Dedifferentiated amniotic fluid mesenchymal stem cell (primary cell): ENCODE measurements at regions not wholly inside any gene's neighbourhood (a gene's known extent, or its start where the extent isn't known, plus 50 kb on each side); places are given as distances from the start of the nearest gene placed in this dataset.

Experiments
- DNase-seq: peaks from one replicate; pipeline ENCODE4 v3.0.0-alpha.2; 2016; ENCODE audit errors: extremely low spot score

DNA sequence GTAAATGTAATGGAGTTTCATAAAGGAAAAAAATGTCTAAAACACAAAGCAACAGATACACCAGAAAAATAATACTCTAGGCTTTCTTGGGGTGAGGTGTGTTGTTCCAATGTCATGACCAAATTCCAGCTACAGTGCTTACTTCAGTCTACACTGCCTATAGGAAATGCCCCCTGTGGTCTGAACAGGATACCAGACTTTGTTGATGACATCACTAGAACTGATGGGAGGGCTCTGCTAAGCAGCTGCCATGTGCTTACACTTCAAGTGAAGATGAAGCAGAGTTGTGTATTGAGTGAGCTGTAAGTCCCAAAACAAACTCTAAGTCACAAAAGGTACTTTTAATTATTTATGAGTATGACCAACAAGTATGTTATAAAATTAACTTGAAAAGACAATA lies 456.1 kb upstream of the IL12A start:
- no peak for DNase-seq

- no peak for DNase-seq
Observed at GRCh38 chr3:159534496-159534895, 454.1 kb upstream of the IL12A start.

DNA sequence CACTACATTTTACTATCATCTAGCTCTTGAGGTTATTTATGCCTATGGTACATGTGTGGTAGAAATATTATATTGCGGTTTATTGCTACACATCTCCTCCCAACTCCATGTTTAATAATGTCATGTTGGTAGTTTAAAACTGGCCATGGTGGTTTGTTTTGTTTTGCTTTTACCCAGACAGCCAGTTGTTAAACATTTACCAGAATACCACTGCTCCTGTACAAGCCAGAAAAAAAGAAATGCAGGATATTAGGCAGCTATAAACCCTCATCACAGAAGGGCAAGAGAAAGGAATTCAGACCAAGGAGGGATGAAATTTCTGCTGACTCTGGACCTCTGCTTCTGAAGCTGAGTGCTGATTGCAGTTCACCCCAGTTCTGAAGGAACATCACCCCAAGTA lies 451.8 kb upstream of the IL12A start:
- DNase-seq, result no peak

DNA sequence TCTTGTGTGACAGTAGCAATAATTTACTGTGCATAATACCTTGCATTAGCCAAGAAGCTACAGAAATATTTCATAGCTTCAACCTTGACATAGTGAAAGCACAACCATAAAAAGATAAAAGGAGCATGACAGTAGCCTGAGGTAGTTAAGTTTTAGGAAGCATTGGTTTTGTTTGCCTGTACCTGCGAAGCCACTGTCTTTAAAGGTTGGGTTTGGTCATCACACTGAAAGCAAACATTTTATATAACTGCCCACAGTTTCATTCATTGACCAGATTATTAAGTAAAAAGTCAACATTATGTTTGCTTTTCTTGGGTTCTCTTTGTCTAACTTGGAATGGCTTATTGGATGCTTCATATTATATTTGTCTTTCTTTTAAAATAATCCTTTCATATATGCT lies 450.1 kb upstream of the IL12A start:
- DNase-seq, result no peak

DNA sequence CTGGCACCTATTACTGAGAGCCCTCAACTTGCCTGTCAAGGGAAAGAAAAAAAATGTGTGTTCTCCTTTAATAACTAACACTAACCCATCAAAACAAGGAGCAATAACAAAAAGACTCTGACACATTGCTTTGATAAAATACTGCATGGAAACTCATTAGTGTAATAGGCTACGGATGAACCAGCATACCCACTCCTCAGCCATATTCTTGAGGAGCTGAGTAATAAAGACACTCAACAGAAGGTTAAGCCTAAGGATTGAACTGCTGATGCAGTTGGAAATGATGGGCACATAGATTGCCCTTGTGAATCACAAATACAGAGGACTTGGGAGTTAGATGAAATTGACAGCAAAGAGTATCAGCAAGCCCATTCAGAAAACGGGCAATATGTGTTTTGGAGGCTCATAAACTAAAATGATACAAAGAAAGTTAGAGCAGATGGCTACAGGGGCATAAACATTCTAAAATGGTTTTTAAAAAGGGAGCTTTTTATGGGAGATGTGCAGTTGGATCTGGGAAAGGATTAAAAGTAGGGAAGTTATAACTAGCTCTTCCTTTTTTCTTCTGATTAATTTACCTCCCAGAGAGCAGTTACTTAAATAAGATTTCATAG lies 447.6 kb upstream of the IL12A start:
- no peak for DNase-seq

- DNase-seq, result no peak
Observed at GRCh38 chr3:159548675-159549335, 439.8 kb upstream of the IL12A start.

DNA sequence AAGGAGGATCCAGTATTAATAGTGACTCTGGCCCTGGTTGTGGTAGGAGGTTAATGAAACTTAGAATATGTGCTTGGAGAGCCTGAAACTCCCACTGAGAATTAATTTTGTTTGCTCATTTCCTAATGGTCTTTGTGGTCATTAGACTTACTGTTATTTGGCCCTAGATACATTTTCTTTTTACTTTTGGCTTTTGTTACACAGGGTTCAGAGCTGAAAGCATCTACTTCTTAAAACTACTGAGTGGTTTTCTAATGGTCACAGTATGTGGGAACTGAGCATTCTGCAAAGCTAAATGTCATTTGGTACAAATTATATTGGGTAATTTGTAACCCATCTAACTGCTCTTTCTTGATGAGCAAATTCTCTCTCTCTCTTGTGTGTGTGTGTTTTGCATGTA lies 433.4 kb upstream of the IL12A start:
- no peak for DNase-seq

- DNase-seq, result no peak
Observed at GRCh38 chr3:159559771-159560170, 428.9 kb upstream of the IL12A start.

GRCh38 chr3:159560214-159560979 lies 428.2 kb upstream of the IL12A start:
- no peak for DNase-seq

DNA sequence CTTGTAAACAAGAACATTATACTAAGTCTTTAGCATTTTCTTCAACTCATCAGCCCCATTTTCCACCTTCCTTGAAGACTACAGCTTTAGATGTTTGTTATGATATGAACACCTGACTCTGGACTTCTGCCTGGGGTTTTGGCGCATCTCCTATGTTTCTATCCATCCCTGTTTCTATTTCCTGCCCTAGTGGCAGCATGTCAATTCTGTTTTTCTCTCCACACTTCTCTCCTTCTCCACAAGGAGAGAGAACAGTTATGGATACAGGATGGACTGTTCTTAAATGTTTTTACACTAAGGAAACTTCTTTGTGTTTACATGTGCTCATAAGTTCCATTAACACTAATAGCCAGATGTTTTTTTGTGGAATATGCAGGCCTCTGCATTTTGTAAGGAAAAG lies 423.3 kb upstream of the IL12A start:
- DNase-seq, result no peak

DNA sequence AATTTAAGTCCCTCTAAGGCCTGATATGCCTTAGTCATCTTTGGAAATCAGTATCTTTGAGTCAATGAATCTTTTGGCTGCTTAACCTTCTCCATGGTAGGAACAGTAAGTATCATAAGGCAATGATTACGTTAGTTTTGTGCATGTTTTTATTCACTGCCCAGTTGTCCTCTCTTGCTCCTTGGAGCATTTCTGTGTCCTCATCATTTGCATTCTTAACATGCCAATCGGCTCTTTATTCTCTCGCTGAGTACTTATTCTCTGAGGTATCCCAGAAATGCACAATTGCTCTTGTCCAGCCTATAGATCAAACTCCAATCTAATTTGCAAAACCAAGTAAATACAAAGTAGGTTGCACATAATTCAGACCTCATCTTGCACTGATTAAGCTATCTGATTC lies 405.0 kb upstream of the IL12A start:
- no peak for DNase-seq

GRCh38 chr3:159584421-159584820 lies 404.2 kb upstream of the IL12A start:
- DNase-seq, result no peak

DNA sequence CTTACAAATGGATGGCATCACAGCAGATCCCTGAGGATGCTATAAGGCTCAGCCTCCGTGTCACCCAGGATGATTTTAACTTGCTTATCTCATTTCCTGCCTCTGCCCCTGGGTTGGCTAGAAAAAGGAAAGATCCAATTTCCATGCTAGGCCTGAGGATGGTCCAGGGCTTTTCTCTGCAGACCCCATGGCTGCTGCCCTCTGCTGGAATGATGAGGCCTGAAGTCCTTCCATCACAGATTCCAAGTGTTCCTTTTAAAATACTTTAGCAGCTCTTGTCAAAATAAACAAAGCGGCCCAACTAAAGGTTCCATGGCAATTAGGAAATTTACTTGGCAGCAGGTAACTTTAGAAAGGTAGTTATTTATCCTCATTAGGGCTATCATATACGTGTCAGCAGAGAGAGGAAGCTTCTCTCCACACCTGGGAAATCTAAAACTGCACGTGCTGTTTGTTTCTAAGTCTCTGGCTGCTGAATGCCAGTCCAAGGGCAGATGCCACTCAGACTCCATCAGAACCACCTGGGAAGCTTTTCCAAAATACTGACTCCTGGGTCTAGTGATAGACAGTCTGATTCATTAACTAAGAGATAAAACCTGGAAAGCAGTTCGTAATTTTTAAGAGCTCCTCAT lies 401.9 kb upstream of the IL12A start:
- DNase-seq, result peak; percentile 26

GRCh38 chr3:159593927-159594605 lies 394.6 kb upstream of the IL12A start:
- no peak for DNase-seq

DNA sequence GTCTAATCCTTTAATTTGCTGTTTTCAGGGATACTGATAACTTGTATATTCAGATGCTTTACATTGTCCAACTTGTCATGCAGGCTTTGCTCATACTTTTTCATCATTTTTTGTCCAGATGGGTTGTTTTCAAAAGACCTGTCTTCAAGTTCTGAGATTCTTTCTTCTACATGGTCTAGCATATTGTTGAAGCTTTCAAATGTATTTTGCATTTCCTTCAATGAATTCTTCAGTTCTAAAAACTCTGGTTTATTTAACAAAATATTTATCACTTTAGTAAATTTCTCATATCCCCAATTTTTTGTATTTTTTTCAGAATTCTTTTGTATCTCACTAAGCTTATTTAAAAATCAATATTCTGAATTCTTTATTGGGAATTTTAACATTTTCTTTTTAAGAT lies 388.3 kb upstream of the IL12A start:
- no peak for DNase-seq

GRCh38 chr3:159604151-159604581 lies 384.5 kb upstream of the IL12A start:
- DNase-seq, result no peak

- no peak for DNase-seq
Observed at GRCh38 chr3:159605101-159605500, 383.5 kb upstream of the IL12A start.

- DNase-seq, result no peak
Observed at GRCh38 chr3:159605776-159606175, 382.9 kb upstream of the IL12A start.

GRCh38 chr3:159607856-159608255 lies 380.8 kb upstream of the IL12A start:
- DNase-seq, result no peak

DNA sequence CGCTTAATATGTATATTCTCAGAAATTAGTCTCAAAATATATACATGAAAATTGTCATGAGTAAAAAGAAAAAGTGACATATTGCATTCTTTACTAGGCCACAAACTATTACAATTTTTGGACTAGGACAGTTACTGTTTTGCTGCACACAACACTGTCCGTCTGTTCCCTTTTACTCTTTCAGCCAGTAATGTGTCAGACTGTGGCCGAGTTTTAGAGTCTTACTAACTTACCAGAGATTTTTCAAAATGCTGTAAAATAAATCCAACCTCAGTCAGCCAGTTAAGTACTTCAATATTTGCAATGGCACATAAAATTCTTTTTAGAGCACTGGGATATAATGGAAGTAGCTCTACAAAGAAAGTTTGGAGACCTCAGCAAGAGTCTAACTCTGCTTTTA lies 380.3 kb upstream of the IL12A start:
- no peak for DNase-seq

DNA sequence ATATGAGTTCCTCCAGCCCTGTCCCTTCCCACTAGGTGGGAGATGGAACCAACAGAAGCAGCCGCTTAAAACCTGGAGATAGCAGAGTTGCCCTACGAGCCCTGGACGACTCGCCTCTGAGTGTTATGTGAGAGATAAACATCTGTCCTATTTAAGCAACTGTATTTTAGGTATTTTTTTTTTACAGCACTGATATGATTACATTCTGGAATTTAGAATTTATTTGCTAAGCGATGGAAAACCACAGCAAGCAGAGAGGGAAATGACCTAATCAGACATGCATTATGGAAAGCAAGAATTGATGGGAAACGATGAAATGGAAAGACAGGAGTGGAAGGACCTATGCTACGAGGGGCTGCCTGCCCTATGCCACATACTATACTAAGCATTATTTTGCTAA lies 379.0 kb upstream of the IL12A start:
- DNase-seq, result no peak

DNA sequence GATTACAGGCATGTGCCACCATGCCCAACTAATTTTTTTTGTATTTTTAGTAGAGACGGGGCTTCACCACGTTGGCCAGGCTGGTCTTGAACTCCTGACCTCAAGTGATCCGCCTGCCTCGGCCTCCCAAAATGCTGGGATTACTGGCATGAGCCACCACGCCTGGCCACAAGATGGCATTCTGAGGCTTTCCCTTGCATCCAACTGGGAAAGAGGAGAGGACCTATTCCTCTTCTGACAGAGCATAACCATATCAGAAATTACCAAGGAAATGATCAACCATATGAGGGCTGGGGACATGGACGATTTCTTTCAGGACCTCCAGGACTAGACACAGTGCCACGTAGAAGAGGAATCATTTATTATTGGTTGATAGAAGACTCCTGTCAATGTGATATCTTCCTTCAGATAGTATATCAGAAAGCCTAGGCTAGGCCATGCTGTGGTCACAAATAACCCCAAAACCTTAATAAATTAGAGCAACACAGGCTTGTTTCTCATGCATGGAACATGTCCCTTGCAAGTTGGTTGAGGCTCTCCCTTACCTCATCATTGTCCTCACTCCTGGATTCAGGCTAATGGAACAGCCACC lies 372.3 kb upstream of the IL12A start:
- DNase-seq, result peak; percentile 43
